ENCODE measurements at regions not wholly inside any gene's neighbourhood (a gene's known extent, or its start where the extent isn't known, plus 50 kb on each side); places are given as distances from the start of the nearest gene placed in this dataset.

DNA sequence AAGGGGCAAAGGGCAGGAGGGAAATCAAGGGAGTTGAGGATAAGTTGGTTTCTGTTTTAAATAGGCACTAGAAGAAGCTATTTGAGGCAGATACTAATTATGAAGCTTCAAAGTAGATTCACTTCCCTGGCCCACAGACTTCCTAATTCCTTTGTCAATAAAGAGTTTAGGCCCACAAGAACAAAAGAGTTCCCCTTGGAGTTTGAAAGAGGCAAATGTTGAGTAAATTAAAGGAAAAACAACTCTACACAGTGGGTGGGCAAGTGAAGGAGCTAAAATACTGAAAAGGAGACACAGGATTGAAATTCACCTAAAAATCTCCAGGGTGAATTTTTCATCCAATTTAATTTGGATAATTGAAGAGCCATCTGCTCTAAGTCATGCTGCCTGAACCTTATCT, 411.7 kb upstream of the RORA start:
- Histone ChIP-seq H3K27ac (no peak overlapping the region), H3K4me3 (no peak overlapping the region), H3K36me3 (ENCODE audit: low read depth, missing control alignments) (no peaks in the 10 kb centered on the region), H3K9me3 (no peaks in the 10 kb centered on the region), H3K27me3 (no peaks in the 10 kb centered on the region), H3K4me1 (no peaks in the 10 kb centered on the region)
- TF ChIP-seq CTCF (IDR thresholded peaks at IDR 0.05) (no peak), POLR2A (IDR thresholded peaks at IDR 0.05) (no peak)
- no peak for DNase-seq
- intact Hi-C loops (cut with DNase I; ENCODE audit: low total_unique reads), result no loop called here

GRCh38 chr15:61639491-61639890, 410.4 kb upstream of the RORA start:
- H3K36me3 ChIP-seq (ENCODE audit: low read depth, missing control alignments), result no peaks in the 10 kb centered on the region
- no peak overlapping the region for H3K27ac ChIP-seq
- H3K27me3 ChIP-seq, result no peaks in the 10 kb centered on the region
- no peak overlapping the region for H3K4me3 ChIP-seq
- no peak for DNase-seq
- 68 to 71% methylated on average over 12 of the region's 12 CpGs for WGBS, 2 donors
- TF ChIP-seq CTCF (IDR thresholded peaks at IDR 0.05), result no peak
- no peak for TF ChIP-seq POLR2A (IDR thresholded peaks at IDR 0.05)
- H3K4me1 ChIP-seq, result no peaks in the 10 kb centered on the region
- no peaks in the 10 kb centered on the region for H3K9me3 ChIP-seq
- intact Hi-C loops (cut with DNase I; ENCODE audit: low total_unique reads), result no loop called here

GRCh38 chr15:61634837-61635236, 405.7 kb upstream of the RORA start:
- Histone ChIP-seq H3K4me1 (no peaks in the 10 kb centered on the region), H3K4me3 (no peak overlapping the region), H3K27me3 (no peaks in the 10 kb centered on the region), H3K27ac (no peak overlapping the region), H3K36me3 (ENCODE audit: low read depth, missing control alignments) (no peaks in the 10 kb centered on the region), H3K9me3 (no peaks in the 10 kb centered on the region)
- 91 to 100% methylated on average over 1 of the region's 1 CpG for WGBS, 2 donors
- DNase-seq, result no peak
- intact Hi-C loops (cut with DNase I; ENCODE audit: low total_unique reads), result no loop called here
- TF ChIP-seq CTCF (IDR thresholded peaks at IDR 0.05) (no peak), POLR2A (IDR thresholded peaks at IDR 0.05) (no peak)

DNA sequence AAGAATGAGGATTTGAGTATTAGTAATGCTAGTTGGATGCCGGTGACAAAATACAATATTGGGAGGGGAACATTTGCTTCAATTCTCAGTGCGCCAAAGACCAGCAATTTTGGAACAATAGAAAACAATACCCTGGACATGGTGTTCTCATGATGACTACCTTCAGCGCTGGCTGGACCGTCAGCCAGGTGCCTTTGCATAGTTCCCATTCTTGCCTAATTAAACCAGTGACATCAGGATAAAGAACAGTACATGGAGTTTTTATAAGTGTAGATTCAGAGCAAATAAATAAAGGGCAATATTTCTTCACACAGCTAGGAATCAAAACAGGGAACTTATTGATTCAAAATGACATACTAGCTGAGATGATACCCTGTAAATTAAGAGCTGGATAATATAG, 404.8 kb upstream of the RORA start:
- Histone ChIP-seq H3K9me3 (no peaks in the 10 kb centered on the region), H3K27me3 (no peaks in the 10 kb centered on the region), H3K4me3 (no peak overlapping the region), H3K4me1 (no peaks in the 10 kb centered on the region), H3K27ac (no peak overlapping the region), H3K36me3 (ENCODE audit: low read depth, missing control alignments) (no peaks in the 10 kb centered on the region)
- WGBS, 2 donors, result 88 to 92% methylated on average over 4 of the region's 4 CpGs
- intact Hi-C loops (cut with DNase I; ENCODE audit: low total_unique reads), result no loop called here
- TF ChIP-seq CTCF (IDR thresholded peaks at IDR 0.05) (no peak), POLR2A (IDR thresholded peaks at IDR 0.05) (no peak)
- no peak for DNase-seq

DNA sequence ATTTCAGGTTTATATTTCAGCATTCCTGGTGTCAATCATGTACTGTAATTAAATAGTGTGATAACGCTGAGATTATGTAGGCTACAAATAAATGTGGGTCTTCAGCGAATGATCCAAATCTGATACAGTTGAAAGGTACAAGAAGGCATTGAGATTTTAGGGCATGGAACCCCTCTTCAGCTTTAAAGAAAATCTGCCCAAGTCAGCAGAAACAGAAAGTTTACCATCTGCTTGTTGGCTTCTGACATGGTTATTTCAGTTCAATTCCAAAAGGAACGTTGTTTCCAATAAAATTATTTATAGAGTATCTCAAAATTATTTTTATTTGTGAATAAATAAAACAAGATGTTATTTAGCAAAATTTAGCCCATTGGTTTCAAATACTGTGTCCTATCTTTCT, 400.2 kb upstream of the RORA start:
- Histone ChIP-seq H3K27me3 (no peaks in the 10 kb centered on the region), H3K4me3 (no peak overlapping the region), H3K4me1 (no peaks in the 10 kb centered on the region), H3K27ac (no peak overlapping the region), H3K9me3 (no peaks in the 10 kb centered on the region), H3K36me3 (ENCODE audit: low read depth, missing control alignments) (no peaks in the 10 kb centered on the region)
- no peak for TF ChIP-seq CTCF (IDR thresholded peaks at IDR 0.05)
- no peak for TF ChIP-seq POLR2A (IDR thresholded peaks at IDR 0.05)
- intact Hi-C loops (cut with DNase I; ENCODE audit: low total_unique reads), result no loop called here
- 83 to 84% methylated on average over 3 of the region's 3 CpGs for WGBS, 2 donors
- DNase-seq, result no peak
